Right lobe of liver (tissue), 4 donors: ENCODE measurements at regions not wholly inside any gene's neighbourhood (a gene's known extent, or its start where the extent isn't known, plus 50 kb on each side); places are given as distances from the start of the nearest gene placed in this dataset.

Source experiments
- POLR2A ChIP-seq: fragments of 450-650 bp; IDR thresholded peaks from one replicate; pipeline ENCODE4 v1.6.1; 2017; ENCODE audit warnings: antibody characterized with exemption, mild to moderate bottlenecking
- TF ChIP-seq, protein P1 (sequence below), 4 donors: fragments of 200-600 bp in 3 of 4; fragments of 450-650 bp in 1 of 4; IDR thresholded peaks; one replicate each; pipeline versions ENCODE4 v1.5.1 to v1.8.0; 2016 to 2022; ENCODE audit warnings: antibody characterized with exemption in 4 of 4, mild to moderate bottlenecking in 2 of 4
- donor health status: DM: no; HTN: no; CAD: no.
- donor health status: DM: no; HTN: no; CAD: no.
- donor health status: DM: no; HTN: yes; CAD: no.

DNA sequence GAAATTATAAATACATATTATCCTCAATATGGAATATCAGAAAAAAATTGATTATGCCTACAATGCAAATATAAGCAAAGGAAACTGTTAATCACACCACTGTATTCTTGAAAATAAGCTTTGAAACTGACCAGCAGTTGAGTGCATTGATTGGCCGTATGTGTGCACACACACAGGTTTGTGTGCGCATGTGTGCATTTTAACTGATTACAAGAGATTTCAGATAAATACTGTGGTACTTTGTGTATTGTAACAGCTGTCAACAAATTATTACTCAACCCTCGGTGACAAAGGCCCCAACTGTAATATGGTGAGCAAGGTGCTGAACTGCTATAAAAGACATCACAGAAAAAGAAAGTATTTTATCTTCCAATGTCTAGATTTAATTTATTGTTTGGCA lies 1238.9 kb upstream of the ALCAM start:
- TF ChIP-seq, protein P1, sequence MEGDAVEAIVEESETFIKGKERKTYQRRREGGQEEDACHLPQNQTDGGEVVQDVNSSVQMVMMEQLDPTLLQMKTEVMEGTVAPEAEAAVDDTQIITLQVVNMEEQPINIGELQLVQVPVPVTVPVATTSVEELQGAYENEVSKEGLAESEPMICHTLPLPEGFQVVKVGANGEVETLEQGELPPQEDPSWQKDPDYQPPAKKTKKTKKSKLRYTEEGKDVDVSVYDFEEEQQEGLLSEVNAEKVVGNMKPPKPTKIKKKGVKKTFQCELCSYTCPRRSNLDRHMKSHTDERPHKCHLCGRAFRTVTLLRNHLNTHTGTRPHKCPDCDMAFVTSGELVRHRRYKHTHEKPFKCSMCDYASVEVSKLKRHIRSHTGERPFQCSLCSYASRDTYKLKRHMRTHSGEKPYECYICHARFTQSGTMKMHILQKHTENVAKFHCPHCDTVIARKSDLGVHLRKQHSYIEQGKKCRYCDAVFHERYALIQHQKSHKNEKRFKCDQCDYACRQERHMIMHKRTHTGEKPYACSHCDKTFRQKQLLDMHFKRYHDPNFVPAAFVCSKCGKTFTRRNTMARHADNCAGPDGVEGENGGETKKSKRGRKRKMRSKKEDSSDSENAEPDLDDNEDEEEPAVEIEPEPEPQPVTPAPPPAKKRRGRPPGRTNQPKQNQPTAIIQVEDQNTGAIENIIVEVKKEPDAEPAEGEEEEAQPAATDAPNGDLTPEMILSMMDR (IDR thresholded peaks at IDR 0.05), result no peak
- TF ChIP-seq POLR2A, result no peak
